HAP-1 (cell line): ENCODE measurements at regions not wholly inside any gene's neighbourhood (a gene's known extent, or its start where the extent isn't known, plus 50 kb on each side); places are given as distances from the start of the nearest gene placed in this dataset.

Experiments used
- DNase-seq, 2 experiments: peaks; one replicate each; pipeline ENCODE4 v3.0.0-alpha.2; 2016 to 2020; ENCODE audit warnings: low spot score in 2 of 2
- H3K27me3 ChIP-seq: fragments of 250-450 bp; sonication (Bioruptor Pico); 2 replicates; pipeline ENCODE4 v1.5.1; 2020; ENCODE audit warnings: low read depth, mild to moderate bottlenecking, moderate library complexity
- H3K36me3 ChIP-seq: fragments of 250-450 bp; sonication (Bioruptor Pico); replicated peaks from 2 replicates; pipeline ENCODE4 v1.5.1; 2020; ENCODE audit warnings: mild to moderate bottlenecking
- H3K4me1 ChIP-seq: fragments of 250-450 bp; sonication (Bioruptor Pico); 2 replicates; pipeline ENCODE4 v1.5.1; 2020; ENCODE audit warnings: mild to moderate bottlenecking
- H3K4me3 ChIP-seq: fragments of 250-450 bp; sonication (Bioruptor Pico); 2 replicates; pipeline ENCODE4 v1.5.1; 2020; ENCODE audit warnings: mild to moderate bottlenecking, moderate library complexity
- H3K9me3 ChIP-seq: fragments of 250-450 bp; sonication (Bioruptor Pico); 2 replicates; pipeline ENCODE4 v1.5.1; 2020; ENCODE audit warnings: mild to moderate bottlenecking, moderate library complexity
- in situ Hi-C: fragments of 300-500 bp; cut with MboI; formaldehyde crosslinking; loops from 3 replicates; pipeline ENCODE4 v1.14.3; 2020; ENCODE audit warnings: low sequenced_read_pairs, inconsistent platforms, mixed read lengths

- Histone ChIP-seq H3K9me3 (no peaks in the 10 kb centered on the region), H3K27me3 (no peaks in the 10 kb centered on the region), H3K36me3 (no peaks in the 10 kb centered on the region), H3K4me3 (no peak overlapping the region), H3K4me1 (no peaks in the 10 kb centered on the region)
- in situ Hi-C loops: no loop called here
- DNase-seq: no peak
Measured at GRCh38 chr17:73929860-73930430, 273.5 kb upstream of the RPL38 start.

- H3K4me1 ChIP-seq: no peaks in the 10 kb centered on the region
- in situ Hi-C loops: no loop called here
- no peaks in the 10 kb centered on the region for H3K9me3 ChIP-seq
- H3K27me3 ChIP-seq: no peaks in the 10 kb centered on the region
- H3K4me3 ChIP-seq: no peak overlapping the region
- H3K36me3 ChIP-seq: no peaks in the 10 kb centered on the region
- no peak for DNase-seq
Measured at GRCh38 chr17:73932216-73932749, 271.2 kb upstream of the RPL38 start.

DNA sequence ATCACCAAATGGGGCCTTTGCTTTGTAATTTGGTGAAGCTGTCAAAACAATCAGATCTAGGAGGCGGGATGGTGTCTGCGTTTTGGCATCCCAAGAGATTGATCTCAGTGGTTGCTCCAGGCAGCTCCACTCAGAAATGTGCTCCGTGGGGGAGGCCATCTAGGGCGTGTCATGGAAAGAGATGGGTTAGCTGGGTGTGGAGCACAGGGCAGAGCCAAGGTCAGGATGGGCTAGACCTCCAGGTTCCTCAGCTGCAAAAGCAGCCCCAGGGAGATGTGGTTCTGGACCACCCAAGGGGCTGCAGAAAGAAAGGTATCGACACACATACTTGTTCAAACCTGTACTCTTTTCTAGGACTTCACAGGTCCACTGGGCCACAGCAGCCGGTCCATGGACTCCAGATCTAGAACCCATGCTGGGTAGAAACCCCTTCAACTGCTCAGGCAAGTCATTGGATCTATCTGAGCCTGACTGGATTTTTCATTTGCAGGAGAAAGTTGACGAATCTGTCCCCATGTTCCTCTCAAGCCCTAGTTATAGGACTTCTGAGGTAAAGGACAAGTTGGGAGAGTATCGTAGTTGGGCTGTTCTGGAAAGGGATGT is 270.2 kb upstream of the RPL38 start:
- no peak for DNase-seq
- no peak overlapping the region for H3K4me3 ChIP-seq
- in situ Hi-C loops: no loop called here
- no peaks in the 10 kb centered on the region for H3K36me3 ChIP-seq
- H3K9me3 ChIP-seq: no peaks in the 10 kb centered on the region
- no peaks in the 10 kb centered on the region for H3K4me1 ChIP-seq
- H3K27me3 ChIP-seq: no peaks in the 10 kb centered on the region

DNA sequence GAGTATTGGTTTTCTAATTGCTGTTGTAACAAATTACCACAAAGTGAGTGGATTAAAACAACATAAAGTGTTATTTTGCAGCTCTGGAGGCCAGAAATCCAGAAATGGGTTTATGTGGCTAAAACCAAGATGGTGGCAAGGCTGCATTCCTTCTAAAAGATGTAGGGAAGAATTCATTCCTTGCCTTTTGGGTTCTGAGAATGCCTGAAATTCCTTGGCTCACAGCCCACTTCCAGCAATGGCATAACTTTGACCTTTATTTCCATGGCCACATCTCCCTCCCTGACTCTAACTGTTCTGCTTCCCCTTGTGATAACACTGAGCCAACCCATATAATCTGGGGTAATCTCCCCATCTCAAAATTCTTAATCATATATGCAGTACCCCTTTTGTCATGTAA is 269.6 kb upstream of the RPL38 start:
- H3K4me1 ChIP-seq: no peaks in the 10 kb centered on the region
- H3K36me3 ChIP-seq: no peaks in the 10 kb centered on the region
- no peak overlapping the region for H3K4me3 ChIP-seq
- no peaks in the 10 kb centered on the region for H3K27me3 ChIP-seq
- in situ Hi-C loops: no loop called here
- H3K9me3 ChIP-seq: no peaks in the 10 kb centered on the region
- DNase-seq: no peak

GRCh38 chr17:73934696-73935095 is 268.8 kb upstream of the RPL38 start:
- in situ Hi-C loops: no loop called here

DNA sequence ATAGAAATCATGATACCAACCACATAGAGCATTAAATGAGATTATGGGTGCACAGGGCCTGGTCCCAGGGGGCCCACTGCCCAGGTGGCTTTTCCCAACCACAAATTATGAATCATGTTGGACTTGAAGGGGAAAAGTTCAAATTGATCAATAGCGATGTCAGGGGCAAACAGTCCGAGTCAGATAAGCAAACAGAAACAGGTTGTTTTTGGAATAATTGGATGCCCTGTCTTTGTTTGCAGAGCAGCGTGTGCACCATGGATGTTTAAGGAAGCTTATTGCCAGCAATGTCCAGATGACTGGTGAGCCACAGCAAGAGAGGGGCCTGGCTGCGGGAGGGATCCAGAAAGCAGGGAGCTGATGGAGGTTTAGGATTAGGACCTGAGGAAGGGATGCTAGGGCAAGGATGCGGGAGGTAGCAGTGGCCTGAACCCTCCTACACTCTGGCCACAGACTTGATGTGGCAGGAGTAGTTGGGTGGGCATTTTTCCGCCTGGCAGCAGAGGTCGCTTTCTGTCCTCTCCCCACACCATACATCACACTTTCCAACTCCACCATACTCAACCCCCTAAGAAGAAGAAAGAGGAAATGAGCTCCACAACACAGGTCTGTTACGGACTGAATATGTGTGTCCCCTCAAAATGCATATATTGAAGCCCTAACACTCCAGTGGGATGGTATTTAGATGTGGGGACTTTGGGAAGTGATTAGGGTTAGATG is 266.4 kb upstream of the RPL38 start:
- Histone ChIP-seq H3K9me3 (no peaks in the 10 kb centered on the region), H3K27me3 (no peaks in the 10 kb centered on the region), H3K36me3 (no peaks in the 10 kb centered on the region), H3K4me1 (no peaks in the 10 kb centered on the region), H3K4me3 (no peak overlapping the region)
- in situ Hi-C loops: no loop called here
- no peak for DNase-seq

More at GRCh38 chr17:73934696-73935095, 268.8 kb upstream of the RPL38 start:
- no peak overlapping the region for H3K4me3 ChIP-seq
- no peaks in the 10 kb centered on the region for H3K4me1 ChIP-seq
- H3K36me3 ChIP-seq: no peaks in the 10 kb centered on the region
- no peaks in the 10 kb centered on the region for H3K27me3 ChIP-seq
- H3K9me3 ChIP-seq: no peaks in the 10 kb centered on the region
- no peak for DNase-seq

DNA sequence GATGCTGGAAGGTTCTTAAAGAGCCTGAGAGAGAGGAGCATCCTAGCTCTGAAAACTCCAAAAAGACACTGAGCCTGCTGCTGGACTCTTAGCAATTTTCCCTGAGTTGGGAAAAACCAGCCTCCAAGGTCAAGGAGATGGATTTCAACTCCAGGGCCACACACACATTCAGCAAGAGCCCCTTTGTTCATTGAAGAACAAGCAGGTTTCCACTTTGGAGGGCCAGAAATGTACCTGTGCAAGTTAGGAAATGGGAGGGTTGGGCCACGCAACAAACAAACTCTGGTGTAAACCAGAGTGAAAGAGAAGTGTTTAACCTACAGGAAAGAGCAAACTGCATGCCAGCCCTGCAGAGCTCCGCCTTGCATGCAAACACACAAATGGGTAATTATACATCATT is 264.8 kb upstream of the RPL38 start:
- no peaks in the 10 kb centered on the region for H3K9me3 ChIP-seq
- in situ Hi-C loops: no loop called here
- H3K27me3 ChIP-seq: no peaks in the 10 kb centered on the region
- no peak for DNase-seq
- no peak overlapping the region for H3K4me3 ChIP-seq
- H3K36me3 ChIP-seq: no peaks in the 10 kb centered on the region
- no peaks in the 10 kb centered on the region for H3K4me1 ChIP-seq

DNA sequence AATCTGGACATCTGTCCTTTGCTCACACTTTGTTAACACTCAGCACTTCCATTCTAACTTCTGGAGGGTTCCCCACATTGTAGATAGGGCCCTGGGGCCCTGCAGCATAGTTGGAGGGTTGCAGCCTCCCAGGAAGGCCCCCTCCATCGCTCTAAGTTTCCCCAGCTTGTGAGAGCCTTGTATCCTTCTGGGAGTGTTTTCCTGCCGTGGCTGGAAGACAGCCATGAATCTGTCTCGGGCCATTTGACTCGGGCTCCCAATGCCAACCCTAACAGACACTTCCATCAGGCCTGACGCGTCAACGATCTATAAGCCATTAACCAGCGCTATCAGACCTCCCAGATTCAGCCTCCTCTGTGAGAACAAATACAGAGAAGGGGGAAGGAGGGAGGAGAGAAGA is 263.7 kb upstream of the RPL38 start:
- H3K27me3 ChIP-seq: no peaks in the 10 kb centered on the region
- in situ Hi-C loops: no loop called here
- no peak for DNase-seq

GRCh38 chr17:73940511-73940910 is 263.0 kb upstream of the RPL38 start:
- Histone ChIP-seq H3K4me3 (no peak overlapping the region), H3K36me3 (no peaks in the 10 kb centered on the region), H3K27me3 (no peaks in the 10 kb centered on the region), H3K9me3 (no peaks in the 10 kb centered on the region), H3K4me1 (no peaks in the 10 kb centered on the region)
- in situ Hi-C loops: no loop called here
- no peak for DNase-seq

More for the DNA sequence above, 263.7 kb upstream of the RPL38 start:
- H3K36me3 ChIP-seq: no peaks in the 10 kb centered on the region
- no peaks in the 10 kb centered on the region for H3K9me3 ChIP-seq
- no peaks in the 10 kb centered on the region for H3K4me1 ChIP-seq
- H3K4me3 ChIP-seq: no peak overlapping the region

DNA sequence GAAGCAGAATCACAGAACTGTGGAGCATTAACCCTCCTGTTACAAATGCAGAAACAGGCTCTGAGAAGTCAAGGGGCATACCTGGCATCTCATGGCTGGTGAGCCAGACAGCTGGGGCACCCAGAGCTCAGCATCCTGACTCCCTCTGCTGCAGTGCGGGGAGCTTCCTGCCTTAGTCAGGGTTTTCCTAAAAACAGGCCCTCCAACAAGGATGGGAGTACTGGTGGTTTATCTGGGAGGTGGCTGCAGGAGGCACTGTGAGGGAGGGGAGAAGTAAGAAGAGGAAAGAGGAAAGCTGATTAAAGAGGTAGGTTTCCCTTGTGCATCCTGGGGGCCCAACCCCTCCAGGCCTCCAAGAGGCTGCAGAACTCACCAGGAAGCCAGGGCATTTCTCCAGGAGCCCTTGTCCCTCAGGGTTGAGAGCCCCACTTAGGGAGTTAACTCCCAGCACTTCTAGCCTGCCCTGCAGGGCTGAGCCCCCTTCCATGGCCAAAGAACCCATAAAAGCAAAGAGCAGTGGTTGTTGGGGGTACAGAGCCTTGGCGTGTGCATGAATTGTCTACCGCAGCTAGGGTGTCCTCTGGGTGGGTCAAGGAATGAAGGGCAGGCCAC is 261.5 kb upstream of the RPL38 start:
- no peaks in the 10 kb centered on the region for H3K4me1 ChIP-seq
- no peaks in the 10 kb centered on the region for H3K36me3 ChIP-seq
- DNase-seq: no peak
- H3K27me3 ChIP-seq: no peaks in the 10 kb centered on the region
- in situ Hi-C loops: no loop called here
- H3K4me3 ChIP-seq: no peak overlapping the region
- no peaks in the 10 kb centered on the region for H3K9me3 ChIP-seq

GRCh38 chr17:73942703-73943415 is 260.6 kb upstream of the RPL38 start:
- Histone ChIP-seq H3K4me3 (no peak overlapping the region), H3K27me3 (no peaks in the 10 kb centered on the region), H3K9me3 (no peaks in the 10 kb centered on the region), H3K36me3 (no peaks in the 10 kb centered on the region), H3K4me1 (no peaks in the 10 kb centered on the region)
- in situ Hi-C loops: no loop called here
- no peak for DNase-seq

- in situ Hi-C loops: no loop called here
Measured at GRCh38 chr17:73943416-73944110, 259.9 kb upstream of the RPL38 start.

DNA sequence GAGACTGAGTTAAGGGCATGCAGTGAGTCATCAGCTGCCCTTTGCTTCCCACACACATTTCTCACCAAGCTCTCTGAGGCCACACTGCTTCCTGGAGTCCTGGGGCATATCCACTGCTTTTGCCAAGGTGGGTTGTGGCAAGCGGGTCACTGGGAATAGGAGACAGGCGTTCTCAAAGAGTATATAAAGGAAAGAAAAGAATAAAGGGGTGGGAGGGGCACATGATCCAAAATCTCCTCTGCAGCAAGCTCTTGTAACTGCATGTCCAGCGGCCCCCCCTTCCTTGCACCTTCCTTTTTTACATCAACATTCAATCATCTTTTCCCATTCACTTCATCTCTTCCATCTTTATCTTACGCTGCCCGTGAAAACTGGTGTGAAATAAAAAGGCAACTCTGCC is 259.1 kb upstream of the RPL38 start:
- Histone ChIP-seq H3K9me3 (no peaks in the 10 kb centered on the region), H3K27me3 (no peaks in the 10 kb centered on the region), H3K4me3 (no peak overlapping the region), H3K4me1 (no peaks in the 10 kb centered on the region), H3K36me3 (no peaks in the 10 kb centered on the region)
- in situ Hi-C loops: no loop called here
- no peak for DNase-seq

More at GRCh38 chr17:73943416-73944110, 259.9 kb upstream of the RPL38 start:
- H3K27me3 ChIP-seq: no peaks in the 10 kb centered on the region
- no peaks in the 10 kb centered on the region for H3K4me1 ChIP-seq
- no peak overlapping the region for H3K4me3 ChIP-seq
- H3K9me3 ChIP-seq: no peaks in the 10 kb centered on the region
- no peak for DNase-seq
- H3K36me3 ChIP-seq: no peaks in the 10 kb centered on the region
